Activated T-helper 17 cell treated with anti-CD3 and anti-CD28 coated beads, Interleukin-2, amount 50 U/mL, for 72 hours (primary cell): ENCODE measurements at regions not wholly inside any gene's neighbourhood (a gene's known extent, or its start where the extent isn't known, plus 50 kb on each side); places are given as distances from the start of the nearest gene placed in this dataset.

Experiments used
- ATAC-seq: fragments of 150-1000 bp; cut with Tn5 transposase; replicated peaks from 2 replicates; pipeline ENCODE4 v1.10.0; 2021; ENCODE audit warnings: mild to moderate bottlenecking, moderate library complexity
- H3K27ac Mint-ChIP-seq: one replicate; pipeline ENCODE4 v1.8.0; 2022; ENCODE audit warnings: mixed read lengths
- H3K27me3 Mint-ChIP-seq: one replicate; pipeline ENCODE4 v1.8.0; 2022; ENCODE audit warnings: mixed read lengths
- H3K36me3 Mint-ChIP-seq: one replicate; pipeline ENCODE4 v1.8.0; 2022; ENCODE audit warnings: low read depth, mild to moderate bottlenecking, mixed read lengths
- H3K4me1 Mint-ChIP-seq: one replicate; pipeline ENCODE4 v1.8.0; 2022; ENCODE audit warnings: mixed read lengths
- H3K4me3 Mint-ChIP-seq: one replicate; pipeline ENCODE4 v1.8.0; 2022; ENCODE audit warnings: mild to moderate bottlenecking, mixed read lengths
- H3K9me3 Mint-ChIP-seq: one replicate; pipeline ENCODE4 v1.8.0; 2022; ENCODE audit warnings: mixed read lengths

DNA sequence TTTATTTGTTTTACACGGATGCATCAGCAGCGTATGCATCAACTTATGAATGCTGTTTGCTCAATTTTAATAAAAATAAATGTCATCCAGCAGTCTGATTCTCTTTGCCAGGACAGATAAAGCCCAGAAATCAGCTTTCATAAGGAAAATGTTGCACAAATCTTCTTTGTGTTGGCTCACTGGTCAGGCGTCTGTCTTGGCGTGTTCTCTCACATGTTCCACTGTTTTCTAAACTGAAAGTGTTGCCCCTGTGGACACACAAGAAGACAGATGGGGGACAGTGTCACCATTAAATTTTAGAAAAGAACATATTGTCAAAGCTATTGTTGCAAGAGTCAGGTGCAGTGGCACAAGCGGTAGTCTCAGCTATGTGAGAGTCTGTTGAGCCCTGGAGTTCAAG lies 316.2 kb downstream of the CENPC start:
- ATAC-seq, result no peak
- Mint-ChIP-seq H3K4me3 (no peak overlapping the region), H3K36me3 (no peaks in the 10 kb centered on the region), H3K4me1 (no peaks in the 10 kb centered on the region), H3K27ac (no peak overlapping the region), H3K27me3 (no peaks in the 10 kb centered on the region), H3K9me3 (no peaks in the 10 kb centered on the region)

GRCh38 chr4:67220861-67221260 lies 324.4 kb downstream of the CENPC start:
- H3K4me3 Mint-ChIP-seq, result no peak overlapping the region
- no peak overlapping the region for H3K27ac Mint-ChIP-seq
- H3K27me3 Mint-ChIP-seq, result no peaks in the 10 kb centered on the region
- ATAC-seq, result no peak
- H3K36me3 Mint-ChIP-seq, result no peaks in the 10 kb centered on the region
- no peaks in the 10 kb centered on the region for H3K9me3 Mint-ChIP-seq
- no peaks in the 10 kb centered on the region for H3K4me1 Mint-ChIP-seq

DNA sequence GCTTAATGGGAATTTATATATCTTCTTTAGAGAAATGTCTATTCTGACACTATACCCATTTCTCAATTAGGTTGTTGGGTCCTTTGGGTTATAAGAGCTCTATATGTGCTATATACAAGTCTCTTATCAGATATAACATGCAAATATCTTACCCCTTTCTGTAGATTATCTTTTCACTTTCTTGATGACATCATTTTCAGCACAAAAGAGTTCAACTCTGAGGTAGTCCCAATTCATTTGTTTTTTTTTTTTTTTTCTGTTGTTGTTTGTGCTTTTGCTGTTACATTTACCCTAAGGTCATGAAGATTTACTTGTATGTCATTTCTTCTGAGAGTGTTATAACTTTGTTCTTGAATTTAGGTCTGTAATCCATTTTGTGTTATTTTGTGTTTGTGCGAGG lies 326.4 kb downstream of the CENPC start:
- no peaks in the 10 kb centered on the region for H3K4me1 Mint-ChIP-seq
- H3K36me3 Mint-ChIP-seq, result no peaks in the 10 kb centered on the region
- ATAC-seq, result no peak
- no peaks in the 10 kb centered on the region for H3K27me3 Mint-ChIP-seq
- H3K27ac Mint-ChIP-seq, result no peak overlapping the region
- no peak overlapping the region for H3K4me3 Mint-ChIP-seq
- no peaks in the 10 kb centered on the region for H3K9me3 Mint-ChIP-seq

GRCh38 chr4:67207941-67208441 lies 337.3 kb downstream of the CENPC start:
- H3K9me3 Mint-ChIP-seq, result peaks cover 4% of the 10 kb centered on the region
- no peaks in the 10 kb centered on the region for H3K27me3 Mint-ChIP-seq
- no peak overlapping the region for H3K27ac Mint-ChIP-seq
- H3K4me1 Mint-ChIP-seq, result no peaks in the 10 kb centered on the region
- H3K4me3 Mint-ChIP-seq, result no peak overlapping the region
- H3K36me3 Mint-ChIP-seq, result no peaks in the 10 kb centered on the region
- ATAC-seq, result no peak

- Mint-ChIP-seq H3K4me3 (no peak overlapping the region), H3K9me3 (no peaks in the 10 kb centered on the region), H3K4me1 (no peaks in the 10 kb centered on the region), H3K27ac (no peak overlapping the region), H3K27me3 (no peaks in the 10 kb centered on the region), H3K36me3 (no peaks in the 10 kb centered on the region)
- ATAC-seq, result no peak
Observed at GRCh38 chr4:67204441-67204840, 340.9 kb downstream of the CENPC start.

DNA sequence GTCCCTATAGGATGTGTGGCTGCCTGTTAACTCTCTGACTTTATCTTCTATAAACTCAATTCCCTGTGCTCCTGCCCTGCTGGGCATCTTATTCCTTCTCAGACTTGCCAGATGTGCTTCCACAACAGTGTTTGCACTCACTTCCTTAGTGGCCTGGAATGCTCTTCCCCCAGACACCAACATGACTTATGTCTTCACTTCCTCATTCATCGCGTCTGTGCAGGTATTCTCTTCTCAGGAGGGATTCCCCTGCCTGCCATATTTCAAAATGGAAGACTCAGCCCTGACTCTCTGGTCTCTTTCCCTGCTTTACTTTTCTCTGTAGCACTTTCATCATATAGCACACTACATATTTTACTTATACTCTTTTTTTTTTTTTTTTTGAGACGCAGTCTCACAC lies 344.0 kb downstream of the CENPC start:
- Mint-ChIP-seq H3K36me3 (no peaks in the 10 kb centered on the region), H3K27me3 (no peaks in the 10 kb centered on the region), H3K27ac (no peak overlapping the region), H3K4me1 (no peaks in the 10 kb centered on the region), H3K9me3 (no peaks in the 10 kb centered on the region), H3K4me3 (no peak overlapping the region)
- ATAC-seq, result no peak

DNA sequence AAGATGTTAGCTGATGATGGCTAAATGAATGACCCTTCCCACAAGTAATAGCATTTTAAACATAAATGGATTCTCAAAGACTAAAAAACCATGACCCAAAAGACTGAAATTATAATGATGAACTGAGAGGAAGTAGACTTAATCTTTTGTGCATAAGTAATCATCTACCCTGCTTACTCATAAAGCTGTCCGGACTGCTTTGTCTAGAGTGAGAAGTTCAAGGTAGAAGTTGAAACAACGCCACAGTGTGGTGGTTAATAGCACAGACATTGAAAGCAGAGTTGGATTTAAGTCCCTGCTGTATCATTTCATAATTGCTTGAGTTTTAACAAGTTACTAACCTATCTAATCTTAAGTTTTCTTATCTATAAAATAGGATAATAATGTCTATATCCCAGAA lies 346.6 kb downstream of the CENPC start:
- H3K4me3 Mint-ChIP-seq, result no peak overlapping the region
- H3K27ac Mint-ChIP-seq, result no peak overlapping the region
- H3K27me3 Mint-ChIP-seq, result no peaks in the 10 kb centered on the region
- H3K36me3 Mint-ChIP-seq, result no peaks in the 10 kb centered on the region
- H3K4me1 Mint-ChIP-seq, result no peaks in the 10 kb centered on the region
- peaks cover 3% of the 10 kb centered on the region for H3K9me3 Mint-ChIP-seq
- no peak for ATAC-seq

DNA sequence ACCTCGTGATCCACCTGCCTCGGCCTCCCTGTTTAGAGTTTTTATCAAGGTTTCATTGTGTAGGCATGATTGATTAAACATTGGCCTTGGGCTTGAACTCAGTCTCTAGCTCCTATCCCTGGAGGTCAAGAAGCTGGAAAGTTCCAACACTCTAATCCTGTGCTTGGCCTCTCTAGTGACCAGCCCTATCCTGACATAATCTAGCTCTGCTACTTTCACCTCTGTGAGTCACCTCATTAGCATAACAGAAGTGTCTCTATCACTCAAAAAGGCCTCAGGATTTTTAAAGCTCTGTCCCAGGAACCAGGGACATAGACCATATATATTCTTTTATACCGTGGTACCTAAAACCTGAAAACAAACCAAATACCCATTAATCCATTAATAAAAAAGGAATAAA lies 377.5 kb downstream of the CENPC start:
- H3K27me3 Mint-ChIP-seq, result no peaks in the 10 kb centered on the region
- no peak overlapping the region for H3K27ac Mint-ChIP-seq

DNA sequence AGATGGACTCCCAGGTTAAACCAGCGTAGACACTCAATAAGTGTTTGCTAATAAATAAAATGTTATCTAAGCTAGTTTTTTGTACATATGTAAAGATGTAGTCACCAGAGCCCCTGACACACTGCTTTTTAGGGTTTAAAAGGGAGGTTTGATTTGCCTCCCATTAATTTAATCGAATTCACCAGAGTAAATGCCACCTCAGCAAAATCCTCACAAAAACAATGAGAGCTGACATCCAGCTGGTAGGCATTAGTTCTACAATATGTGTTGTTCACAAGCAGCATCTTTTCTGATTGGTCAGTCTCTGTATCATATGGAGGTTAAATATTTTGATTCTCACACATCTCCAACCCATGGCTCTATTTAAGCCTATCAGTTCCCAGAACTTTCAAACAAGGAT lies 382.6 kb downstream of the CENPC start:
- ATAC-seq, result no peak

More for the DNA sequence above, 377.5 kb downstream of the CENPC start:
- ATAC-seq, result no peak
- H3K36me3 Mint-ChIP-seq, result no peaks in the 10 kb centered on the region
- H3K4me3 Mint-ChIP-seq, result no peak overlapping the region
- peaks cover 6% of the 10 kb centered on the region for H3K9me3 Mint-ChIP-seq
- no peaks in the 10 kb centered on the region for H3K4me1 Mint-ChIP-seq

GRCh38 chr4:67161311-67161710 lies 384.0 kb downstream of the CENPC start:
- Mint-ChIP-seq H3K4me3 (no peak overlapping the region), H3K27ac (no peak overlapping the region), H3K27me3 (no peaks in the 10 kb centered on the region), H3K36me3 (no peaks in the 10 kb centered on the region), H3K4me1 (no peaks in the 10 kb centered on the region), H3K9me3 (no peaks in the 10 kb centered on the region)
- ATAC-seq, result no peak

More for the DNA sequence above, 382.6 kb downstream of the CENPC start:
- Mint-ChIP-seq H3K27ac (no peak overlapping the region), H3K4me3 (no peak overlapping the region), H3K36me3 (no peaks in the 10 kb centered on the region), H3K4me1 (no peaks in the 10 kb centered on the region), H3K27me3 (no peaks in the 10 kb centered on the region), H3K9me3 (no peaks in the 10 kb centered on the region)

DNA sequence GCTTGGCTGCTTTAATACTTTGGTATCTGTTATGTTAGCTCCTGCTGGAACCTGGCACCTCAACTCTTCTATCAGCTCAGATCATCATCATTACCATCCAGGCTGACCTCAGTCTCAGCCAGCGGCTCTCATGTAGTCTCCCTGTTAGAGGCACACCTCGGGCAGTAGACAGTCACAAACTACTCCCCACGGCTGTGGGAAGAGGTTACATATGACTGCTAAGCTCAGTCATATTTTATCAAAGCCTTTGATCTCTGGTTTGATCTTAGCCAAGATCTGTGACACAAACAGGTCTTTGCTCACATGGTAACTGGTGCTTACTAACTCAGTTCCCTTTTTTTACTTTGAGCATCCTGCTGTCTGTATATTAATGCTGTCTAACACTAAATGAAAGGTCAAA lies 384.9 kb downstream of the CENPC start:
- Mint-ChIP-seq H3K27ac (no peak overlapping the region), H3K27me3 (no peaks in the 10 kb centered on the region), H3K36me3 (no peaks in the 10 kb centered on the region), H3K4me3 (no peak overlapping the region), H3K4me1 (no peaks in the 10 kb centered on the region), H3K9me3 (no peaks in the 10 kb centered on the region)
- no peak for ATAC-seq

DNA sequence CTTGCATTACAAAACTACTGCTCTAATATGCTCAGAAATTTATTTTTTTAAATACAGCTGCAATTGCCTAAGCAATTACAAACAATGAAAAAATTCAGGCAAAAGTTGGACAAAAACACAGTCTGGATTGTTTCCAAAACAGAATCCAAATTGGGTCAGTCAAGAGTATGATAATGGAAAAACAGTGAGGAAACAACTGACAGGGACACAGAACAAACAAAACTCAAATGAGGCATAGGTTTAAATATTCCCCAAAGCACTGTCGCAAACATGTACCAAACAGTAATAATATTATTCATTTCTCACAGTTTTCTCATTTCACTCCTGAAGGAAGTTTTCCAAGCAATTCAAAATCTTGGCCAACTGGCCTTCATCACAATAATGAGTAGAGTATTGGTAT lies 386.6 kb downstream of the CENPC start:
- ATAC-seq, result no peak
- Mint-ChIP-seq H3K4me1 (no peaks in the 10 kb centered on the region), H3K9me3 (no peaks in the 10 kb centered on the region), H3K36me3 (no peaks in the 10 kb centered on the region), H3K27me3 (no peaks in the 10 kb centered on the region), H3K27ac (no peak overlapping the region), H3K4me3 (no peak overlapping the region)

- no peak for ATAC-seq
- Mint-ChIP-seq H3K9me3 (no peaks in the 10 kb centered on the region), H3K27ac (no peak overlapping the region), H3K4me1 (no peaks in the 10 kb centered on the region), H3K36me3 (no peaks in the 10 kb centered on the region), H3K4me3 (no peak overlapping the region), H3K27me3 (no peaks in the 10 kb centered on the region)
Observed at GRCh38 chr4:67152976-67153375, 392.3 kb downstream of the CENPC start.

- no peak overlapping the region for H3K27ac Mint-ChIP-seq
- H3K9me3 Mint-ChIP-seq, result no peaks in the 10 kb centered on the region
- no peak for ATAC-seq
- no peaks in the 10 kb centered on the region for H3K4me1 Mint-ChIP-seq
- H3K36me3 Mint-ChIP-seq, result no peaks in the 10 kb centered on the region
- no peak overlapping the region for H3K4me3 Mint-ChIP-seq
- H3K27me3 Mint-ChIP-seq, result no peaks in the 10 kb centered on the region
Observed at GRCh38 chr4:67151376-67152343, 393.6 kb downstream of the CENPC start.

GRCh38 chr4:67141586-67141985 lies 403.7 kb downstream of the CENPC start:
- H3K27me3 Mint-ChIP-seq, result no peaks in the 10 kb centered on the region
- no peak overlapping the region for H3K4me3 Mint-ChIP-seq
- H3K36me3 Mint-ChIP-seq, result no peaks in the 10 kb centered on the region
- no peak overlapping the region for H3K27ac Mint-ChIP-seq
- no peaks in the 10 kb centered on the region for H3K4me1 Mint-ChIP-seq
- H3K9me3 Mint-ChIP-seq, result no peaks in the 10 kb centered on the region
- no peak for ATAC-seq
